ENCODE measurements at regions not wholly inside any gene's neighbourhood (a gene's known extent, or its start where the extent isn't known, plus 50 kb on each side); places are given as distances from the start of the nearest gene placed in this dataset.

- no peak for TF ChIP-seq POLR2A (IDR thresholded peaks at IDR 0.05; ENCODE audit: low read depth, low read length)
- no peak for TF ChIP-seq POLR2AphosphoS5 (IDR thresholded peaks at IDR 0.05; ENCODE audit: low read depth, low read length)
- TF ChIP-seq SPI1 (IDR thresholded peaks at IDR 0.05; ENCODE audit: low read depth, low read length) = no peak
- no peak for TF ChIP-seq TAF1 (IDR thresholded peaks at IDR 0.05; ENCODE audit: low read depth, low read length)
- TF ChIP-seq POU2F2 (IDR thresholded peaks at IDR 0.05; ENCODE audit: low read depth, low read length) = no peak
- no peak for TF ChIP-seq PAX5 (IDR thresholded peaks at IDR 0.05; ENCODE audit: insufficient read depth, low read length, severe bottlenecking)
These were observed 61.9 kb upstream of the CMKLR1 start for GRCh38 chr12:108400900-108401480.
